ENCODE measurements at regions not wholly inside any gene's neighbourhood (a gene's known extent, or its start where the extent isn't known, plus 50 kb on each side); places are given as distances from the start of the nearest gene placed in this dataset.

GRCh38 chr15:60061758-60062157 lies 57.6 kb downstream of the FOXB1 start (continued):
- TF ChIP-seq SKIL (IDR thresholded peaks at IDR 0.05; ENCODE audit: low read depth, poor library complexity, severe bottlenecking) (no peak), LARP7 (IDR thresholded peaks at IDR 0.05) (no peak), CEBPB (IDR thresholded peaks at IDR 0.05; ENCODE audit: borderline replicate concordance in 1 of 2, low read depth in 2 of 2, low read length in 2 of 2) (no peak), CHD1 (IDR thresholded peaks at IDR 0.05; ENCODE audit: low read depth, low read length) (no peak), KDM1A (IDR thresholded peaks at IDR 0.05; ENCODE audit: borderline replicate concordance) (no peak), MEF2B (IDR thresholded peaks at IDR 0.05; ENCODE audit: partially characterized antibody, poor library complexity, severe bottlenecking) (no peak)

GRCh38 chr15:60062826-60063225 lies 58.7 kb downstream of the FOXB1 start:
- ChIA-PET CTCF (no interaction called here), POLR2A (no interaction called here), SMC1A (ENCODE audit: uncharacterized antibody, unreplicated experiment) (no interaction called here), RAD21 (ENCODE audit: unreplicated experiment) (no interaction called here)
- Histone ChIP-seq H3K27ac (ENCODE audit: control insufficient read depth, insufficient read depth) (no peak overlapping the region), H3K79me2 (ENCODE audit: control insufficient read depth, insufficient read depth, low read length) (no peaks in the 10 kb centered on the region), H3K36me3 (ENCODE audit: control insufficient read depth in 2 of 2, insufficient read depth in 2 of 2, low read length in 1 of 2) (no peaks in the 10 kb centered on the region), H3K4me1 (ENCODE audit: control insufficient read depth, insufficient read depth, low read length) (no peaks in the 10 kb centered on the region), H3K27me3 (replicated peaks in 1 of 2; ENCODE audit: control insufficient read depth in 2 of 2, insufficient read depth in 2 of 2, low read length in 1 of 2) (no peaks in the 10 kb centered on the region), H2AFZ (ENCODE audit: control insufficient read depth, low read depth, low read length) (no peak overlapping the region), H3K9me3 (replicated peaks; ENCODE audit: control insufficient read depth, insufficient read depth, low read length) (no peaks in the 10 kb centered on the region; the same call in 2 of the 3 replicates), H4K20me1 (ENCODE audit: control insufficient read depth, insufficient read depth) (no peaks in the 10 kb centered on the region), H3K9ac (ENCODE audit: control insufficient read depth, insufficient read depth, low read length) (no peak overlapping the region), H3K4me2 (ENCODE audit: control insufficient read depth, insufficient read depth) (no peak overlapping the region), H3K4me3 (no peak overlapping the region)
- FAIRE-seq, result no peak
- no TSS peak for BruUV-seq (replicated peaks)
- in situ Hi-C loops (cut with MboI) (no loop called here), intact Hi-C loops (cut with micrococcal nuclease; ENCODE audit: unreplicated experiment) (no loop called here)
- no peak for ATAC-seq
- TF ChIP-seq NRF1 (conservative IDR thresholded peaks at IDR 0.05; ENCODE audit: low read depth, low read length), result no peak
- TF ChIP-seq PAX5 (IDR thresholded peaks at IDR 0.05; ENCODE audit: borderline replicate concordance, low read depth, low read length), result no peak
- TF ChIP-seq POLR2AphosphoS2 (IDR thresholded peaks at IDR 0.05; ENCODE audit: low read depth, low read length), result no peak
- no peak for TF ChIP-seq SP1 (IDR thresholded peaks at IDR 0.05; ENCODE audit: low read depth, low read length)
- no peak for TF ChIP-seq ZZZ3 (IDR thresholded peaks at IDR 0.05; ENCODE audit: control insufficient read depth, insufficient read length, low read depth)
- TF ChIP-seq GATAD2B (conservative IDR thresholded peaks at IDR 0.05; ENCODE audit: low read depth), result no peak
- no peak for TF ChIP-seq BACH1 (IDR thresholded peaks at IDR 0.05; ENCODE audit: borderline replicate concordance)
- TF ChIP-seq RFX5 (IDR thresholded peaks at IDR 0.05; ENCODE audit: low read depth, low read length), result no peak
- no peak for TF ChIP-seq POLR2AphosphoS5 (IDR thresholded peaks at IDR 0.05; ENCODE audit: low read length)
- no peak for TF ChIP-seq EZH2 (IDR thresholded peaks at IDR 0.05; ENCODE audit: borderline replicate concordance, control insufficient read depth, low read depth, low read length)
- TF ChIP-seq FOXM1 (IDR thresholded peaks at IDR 0.05; ENCODE audit: low read depth, low read length), result no peak
- TF ChIP-seq ASH2L (IDR thresholded peaks at IDR 0.05; ENCODE audit: borderline replicate concordance, low read depth), result no peak
- no peak for TF ChIP-seq RB1 (IDR thresholded peaks at IDR 0.05; ENCODE audit: borderline replicate concordance)
- no peak for TF ChIP-seq YY1 (IDR thresholded peaks at IDR 0.05; ENCODE audit: low read depth, low read length)
- DNase-seq (ENCODE audit: low read depth, low spot score), result no peak
- WGBS (ENCODE audit: insufficient coverage, insufficient replicate concordance, low lambda C conversion rate, missing lambda C conversion rate), result 34% methylated on average over 3 of the region's 3 CpGs

Data from GM12878 (cell line).